Left lung (tissue), 4 donors: ENCODE measurements at regions not wholly inside any gene's neighbourhood (a gene's known extent, or its start where the extent isn't known, plus 50 kb on each side); places are given as distances from the start of the nearest gene placed in this dataset.

ENCODE experiments used
- ATAC-seq: fragments of 200-7000 bp; cut with Tn5 transposase; one replicate; pipeline ENCODE4 v1.9.1; 2020; ENCODE audit warnings: moderate library complexity
- DNase-seq, 4 donors: peaks; one replicate each; pipeline ENCODE4 v3.0.0-alpha.2; 2013 to 2020
- H3K27ac ChIP-seq, 2 donors: fragments of 200-600 bp; sonication (generic) in 1 of 2; one replicate each; pipeline versions ENCODE4 v1.5.0 to v1.8.0; 2020 to 2021
- H3K27me3 ChIP-seq, 2 donors: fragments of 200-600 bp; sonication (generic) in 1 of 2; one replicate each; pipeline versions ENCODE4 v1.5.0 to v1.8.0; 2020 to 2021
- H3K36me3 ChIP-seq, 2 donors: fragments of 200-600 bp; sonication (generic) in 1 of 2; one replicate each; pipeline versions ENCODE4 v1.5.0 to v1.8.0; 2020 to 2021
- H3K4me1 ChIP-seq, 2 donors: fragments of 200-600 bp; one replicate each; pipeline ENCODE4 v1.8.0; 2021
- H3K4me3 ChIP-seq, 2 donors: fragments of 200-600 bp; sonication (generic) in 1 of 2; one replicate each; pipeline versions ENCODE4 v1.5.0 to v1.8.0; 2020 to 2021; ENCODE audit warnings: mild to moderate bottlenecking in 1 of 2
- H3K9me3 ChIP-seq, 2 donors: fragments of 200-600 bp; sonication (generic) in 1 of 2; one replicate each; pipeline versions ENCODE4 v1.5.0 to v1.8.0; 2020 to 2021
- CTCF ChIP-seq, 2 donors: fragments of 200-600 bp; sonication (generic) in 1 of 2; IDR thresholded peaks; one replicate each; pipeline versions ENCODE4 v1.5.0 to v1.8.0; 2021; ENCODE audit warnings: antibody characterized with exemption in 2 of 2
- intact Hi-C, 2 donors: fragments of 100-400 bp; cut with DNase I; formaldehyde crosslinking; loops; one replicate each; pipeline versions ENCODE4 v1.11.2 to v1.14.2; 2022
- donor health status: DM: no; HTN: yes; CAD: no.
- donor health status: DM: no; HTN: no; CAD: no.

GRCh38 chr1:72804541-72804940 is 522.2 kb upstream of the NEGR1 start:
- H3K27ac ChIP-seq = no peak overlapping the region
- TF ChIP-seq CTCF (IDR thresholded peaks at IDR 0.05) = no peak
- intact Hi-C loops = no loop called here
- no peaks in the 10 kb centered on the region for H3K27me3 ChIP-seq
- no peak for ATAC-seq
- H3K4me1 ChIP-seq = no peaks in the 10 kb centered on the region
- H3K36me3 ChIP-seq = no peaks in the 10 kb centered on the region
- DNase-seq = no peak
- H3K4me3 ChIP-seq = no peak overlapping the region
- H3K9me3 ChIP-seq = peaks cover 0 to 19% of the 10 kb centered on the region in 2 donors

- no peaks in the 10 kb centered on the region for H3K27me3 ChIP-seq
- intact Hi-C loops = no loop called here
- H3K27ac ChIP-seq = no peak overlapping the region
- H3K9me3 ChIP-seq = peaks cover 0 to 4% of the 10 kb centered on the region in 2 donors
- no peak for TF ChIP-seq CTCF (IDR thresholded peaks at IDR 0.05)
- ATAC-seq = no peak
- H3K4me1 ChIP-seq = no peaks in the 10 kb centered on the region
- H3K36me3 ChIP-seq = no peaks in the 10 kb centered on the region
- DNase-seq = no peak
- no peak overlapping the region for H3K4me3 ChIP-seq
These were observed 498.7 kb upstream of the NEGR1 start for GRCh38 chr1:72781038-72781437.

- no peak for DNase-seq
- Histone ChIP-seq H3K4me3 (no peak overlapping the region), H3K27ac (no peak overlapping the region), H3K9me3 (peaks cover 0 to 4% of the 10 kb centered on the region in 2 donors), H3K27me3 (no peaks in the 10 kb centered on the region), H3K36me3 (no peaks in the 10 kb centered on the region), H3K4me1 (no peaks in the 10 kb centered on the region)
- TF ChIP-seq CTCF (IDR thresholded peaks at IDR 0.05) = no peak
- intact Hi-C loops = no loop called here
- no peak for ATAC-seq
These were observed 497.9 kb upstream of the NEGR1 start for GRCh38 chr1:72780212-72780611.

- ATAC-seq (no peak), DNase-seq (no peak)
- no peak overlapping the region for H3K27ac ChIP-seq
- TF ChIP-seq CTCF (IDR thresholded peaks at IDR 0.05) = no peak
- no peaks in the 10 kb centered on the region for H3K4me1 ChIP-seq
- H3K27me3 ChIP-seq = no peaks in the 10 kb centered on the region
- intact Hi-C loops = no loop called here
- H3K4me3 ChIP-seq = no peak overlapping the region
- no peaks in the 10 kb centered on the region for H3K36me3 ChIP-seq
- H3K9me3 ChIP-seq = peaks cover 0 to 4% of the 10 kb centered on the region in 2 donors
These were observed 495.6 kb upstream of the NEGR1 start for GRCh38 chr1:72777918-72778317.

GRCh38 chr1:72763481-72763880 is 481.1 kb upstream of the NEGR1 start:
- Histone ChIP-seq H3K4me3 (no peak overlapping the region), H3K9me3 (peaks cover 0 to 7% of the 10 kb centered on the region in 2 donors), H3K36me3 (no peaks in the 10 kb centered on the region), H3K4me1 (no peaks in the 10 kb centered on the region), H3K27ac (no peak overlapping the region), H3K27me3 (no peaks in the 10 kb centered on the region)
- DNase-seq = no peak
- intact Hi-C loops = no loop called here
- no peak for ATAC-seq
- no peak for TF ChIP-seq CTCF (IDR thresholded peaks at IDR 0.05)
